SK-N-SH (cell line): ENCODE measurements at regions not wholly inside any gene's neighbourhood (a gene's known extent, or its start where the extent isn't known, plus 50 kb on each side); places are given as distances from the start of the nearest gene placed in this dataset.

ENCODE experiments used
- CHD2 ChIP-seq: fragments of 150-350 bp; IDR thresholded peaks from 2 replicates; pipeline ENCODE4 v1.6.1; 2018; ENCODE audit warnings: low read length; ENCODE audit not compliant: partially characterized antibody
- ELF1 ChIP-seq: IDR thresholded peaks from 2 replicates; pipeline ENCODE4 v1.4.0; 2012
- EP300 ChIP-seq, 2 experiments: IDR thresholded peaks; 2 replicates each; pipeline versions ENCODE4 v1.4.0 to v1.6.1; 2012; ENCODE audit warnings: borderline replicate concordance in 1 of 2, low read depth in 1 of 2, low read length in 1 of 2
- FOXJ3 ChIP-seq: sonication (generic); formaldehyde crosslinking; IDR thresholded peaks from 2 replicates; pipeline ENCODE4 v1.5.1; 2020; ENCODE audit warnings: mild to moderate bottlenecking, missing genetic modification reagents
- GABPA ChIP-seq: IDR thresholded peaks from 2 replicates; pipeline ENCODE4 v1.4.0; 2012; ENCODE audit warnings: low read depth, mild to moderate bottlenecking
- PBX3 ChIP-seq: IDR thresholded peaks from 2 replicates; pipeline ENCODE4; 2012
- RAD21 ChIP-seq: IDR thresholded peaks from 2 replicates; pipeline ENCODE4 v1.6.1; 2012; ENCODE audit warnings: mild to moderate bottlenecking, low read length
- REST ChIP-seq: IDR thresholded peaks from 2 replicates; pipeline ENCODE4 v1.6.1; 2012; ENCODE audit warnings: mild to moderate bottlenecking, low read depth, low read length, moderate library complexity
- RFX5 ChIP-seq: IDR thresholded peaks from 2 replicates; pipeline ENCODE4 v1.6.1; 2012; ENCODE audit warnings: mild to moderate bottlenecking, improper control_type of control experiment, low read length
- RXRA ChIP-seq: IDR thresholded peaks from 2 replicates; pipeline ENCODE4 v1.4.0; 2012; ENCODE audit warnings: low read depth, mild to moderate bottlenecking, borderline replicate concordance
- SIN3A ChIP-seq: IDR thresholded peaks from 2 replicates; pipeline ENCODE4 v1.6.1; 2012; ENCODE audit warnings: low read depth, mild to moderate bottlenecking, low read length, moderate library complexity, borderline replicate concordance
- SMC3 ChIP-seq: IDR thresholded peaks from 2 replicates; pipeline ENCODE4 v1.6.1; 2012; ENCODE audit warnings: low read depth, low read length, improper control_type of control experiment
- TAF1 ChIP-seq: IDR thresholded peaks from 2 replicates; pipeline ENCODE4 v1.6.1; 2012; ENCODE audit warnings: low read depth, mild to moderate bottlenecking, low read length, moderate library complexity, borderline replicate concordance
- TF ChIP-seq, protein P1 (sequence below): fragments of 200-600 bp; sonication (generic); IDR thresholded peaks from 2 replicates; pipeline ENCODE4 v1.6.1; 2017; ENCODE audit warnings: antibody characterized with exemption, mild to moderate bottlenecking, moderate library complexity

DNA sequence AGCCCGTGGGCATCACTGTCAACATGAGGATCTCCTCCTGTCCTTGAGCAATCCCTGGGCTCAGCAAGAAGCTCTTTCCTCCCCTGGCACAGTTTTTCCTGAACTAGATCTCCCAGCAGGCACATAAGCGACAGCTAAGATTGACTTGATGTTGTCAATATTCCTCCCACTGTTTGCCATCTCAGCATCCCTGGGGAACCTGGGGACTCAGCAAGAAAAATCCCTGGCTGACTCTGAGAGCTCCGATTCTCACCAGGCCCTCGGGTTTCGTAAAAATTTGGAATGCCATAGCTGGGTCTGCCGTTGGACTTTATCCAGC lies 687.2 kb downstream of the MATN1 start:
- TF ChIP-seq RAD21 (no peak), GABPA (no peak), EP300 (IDR thresholded peaks at IDR 0.05; ENCODE audit: borderline replicate concordance in 1 of 2, low read depth in 1 of 2, low read length in 1 of 2) (no peak), ELF1 (no peak), RFX5 (no peak), SMC3 (no peak), CHD2 (no peak), SIN3A (no peak), FOXJ3 (CRISPR knock-in tag) (no peak), RXRA (no peak), TAF1 (no peak), PBX3 (no peak), REST (no peak)
- TF ChIP-seq, protein P1, sequence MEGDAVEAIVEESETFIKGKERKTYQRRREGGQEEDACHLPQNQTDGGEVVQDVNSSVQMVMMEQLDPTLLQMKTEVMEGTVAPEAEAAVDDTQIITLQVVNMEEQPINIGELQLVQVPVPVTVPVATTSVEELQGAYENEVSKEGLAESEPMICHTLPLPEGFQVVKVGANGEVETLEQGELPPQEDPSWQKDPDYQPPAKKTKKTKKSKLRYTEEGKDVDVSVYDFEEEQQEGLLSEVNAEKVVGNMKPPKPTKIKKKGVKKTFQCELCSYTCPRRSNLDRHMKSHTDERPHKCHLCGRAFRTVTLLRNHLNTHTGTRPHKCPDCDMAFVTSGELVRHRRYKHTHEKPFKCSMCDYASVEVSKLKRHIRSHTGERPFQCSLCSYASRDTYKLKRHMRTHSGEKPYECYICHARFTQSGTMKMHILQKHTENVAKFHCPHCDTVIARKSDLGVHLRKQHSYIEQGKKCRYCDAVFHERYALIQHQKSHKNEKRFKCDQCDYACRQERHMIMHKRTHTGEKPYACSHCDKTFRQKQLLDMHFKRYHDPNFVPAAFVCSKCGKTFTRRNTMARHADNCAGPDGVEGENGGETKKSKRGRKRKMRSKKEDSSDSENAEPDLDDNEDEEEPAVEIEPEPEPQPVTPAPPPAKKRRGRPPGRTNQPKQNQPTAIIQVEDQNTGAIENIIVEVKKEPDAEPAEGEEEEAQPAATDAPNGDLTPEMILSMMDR = no peak
